ENCODE measurements at regions not wholly inside any gene's neighbourhood (a gene's known extent, or its start where the extent isn't known, plus 50 kb on each side); places are given as distances from the start of the nearest gene placed in this dataset.
"Not testable (repeated sequence)": the region's sequence is repeated elsewhere in the genome, so short reads cannot be mapped to it uniquely, and the experiment has no call there.

GRCh38 chr2:198293281-198293680 lies 488.9 kb downstream of the PLCL1 start:
- no peak overlapping the region for H3K4me3 ChIP-seq (ENCODE audit: insufficient read depth, low read depth, low read length, poor library complexity, severe bottlenecking)
- no peak for DNase-seq

GRCh38 chr2:198289811-198290210 lies 485.4 kb downstream of the PLCL1 start:
- H3K4me1 ChIP-seq (ENCODE audit: control insufficient read depth, insufficient read depth, low read length, poor library complexity, severe bottlenecking), result no peaks in the 10 kb centered on the region
- no peak overlapping the region for H3K4me3 ChIP-seq (ENCODE audit: insufficient read depth, low read depth, low read length, poor library complexity, severe bottlenecking)
- peaks cover 2% of the 10 kb centered on the region for H3K27me3 ChIP-seq (replicated peaks; ENCODE audit: control insufficient read depth, insufficient read depth, low read length, poor library complexity, severe bottlenecking)
- no peaks in the 10 kb centered on the region for H3K9me3 ChIP-seq (ENCODE audit: control insufficient read depth, low read length)
- H3K27ac ChIP-seq (ENCODE audit: insufficient read depth, low read length, poor library complexity, severe bottlenecking), result no peak overlapping the region
- no peak for DNase-seq
- H3K36me3 ChIP-seq (ENCODE audit: control insufficient read depth, insufficient read depth, low read length), result no peaks in the 10 kb centered on the region

More at GRCh38 chr2:198293281-198293680, 488.9 kb downstream of the PLCL1 start:
- Histone ChIP-seq H3K9me3 (ENCODE audit: control insufficient read depth, low read length) (no peaks in the 10 kb centered on the region), H3K27me3 (replicated peaks; ENCODE audit: control insufficient read depth, insufficient read depth, low read length, poor library complexity, severe bottlenecking) (peaks cover 4% of the 10 kb centered on the region), H3K4me1 (ENCODE audit: control insufficient read depth, insufficient read depth, low read length, poor library complexity, severe bottlenecking) (no peaks in the 10 kb centered on the region), H3K27ac (ENCODE audit: insufficient read depth, low read length, poor library complexity, severe bottlenecking) (no peak overlapping the region), H3K36me3 (ENCODE audit: control insufficient read depth, insufficient read depth, low read length) (no peaks in the 10 kb centered on the region)

- no peaks in the 10 kb centered on the region for H3K27me3 ChIP-seq (replicated peaks; ENCODE audit: control insufficient read depth, insufficient read depth, low read length, poor library complexity, severe bottlenecking)
- H3K4me1 ChIP-seq (ENCODE audit: control insufficient read depth, insufficient read depth, low read length, poor library complexity, severe bottlenecking), result no peaks in the 10 kb centered on the region
- no peak overlapping the region for H3K27ac ChIP-seq (ENCODE audit: insufficient read depth, low read length, poor library complexity, severe bottlenecking)
- H3K36me3 ChIP-seq (ENCODE audit: control insufficient read depth, insufficient read depth, low read length), result no peaks in the 10 kb centered on the region
- no peak overlapping the region for H3K4me3 ChIP-seq (ENCODE audit: insufficient read depth, low read depth, low read length, poor library complexity, severe bottlenecking)
- DNase-seq, result no peak
- no peaks in the 10 kb centered on the region for H3K9me3 ChIP-seq (ENCODE audit: control insufficient read depth, low read length)
These were observed 483.3 kb downstream of the PLCL1 start for GRCh38 chr2:198287706-198288105.

- no peaks in the 10 kb centered on the region for H3K9me3 ChIP-seq (ENCODE audit: control insufficient read depth, low read length)
- no peaks in the 10 kb centered on the region for H3K4me1 ChIP-seq (ENCODE audit: control insufficient read depth, insufficient read depth, low read length, poor library complexity, severe bottlenecking)
- no peaks in the 10 kb centered on the region for H3K36me3 ChIP-seq (ENCODE audit: control insufficient read depth, insufficient read depth, low read length)
- no peak overlapping the region for H3K4me3 ChIP-seq (ENCODE audit: insufficient read depth, low read depth, low read length, poor library complexity, severe bottlenecking)
- no peak for DNase-seq
- no peaks in the 10 kb centered on the region for H3K27me3 ChIP-seq (replicated peaks; ENCODE audit: control insufficient read depth, insufficient read depth, low read length, poor library complexity, severe bottlenecking)
- H3K27ac ChIP-seq (ENCODE audit: insufficient read depth, low read length, poor library complexity, severe bottlenecking), result no peak overlapping the region
These were observed 480.8 kb downstream of the PLCL1 start for GRCh38 chr2:198285216-198285615.

GRCh38 chr2:198283146-198283545 lies 478.8 kb downstream of the PLCL1 start:
- H3K4me3 ChIP-seq (ENCODE audit: insufficient read depth, low read depth, low read length, poor library complexity, severe bottlenecking), result no peak overlapping the region
- DNase-seq, result no peak

GRCh38 chr2:198282061-198282460 lies 477.7 kb downstream of the PLCL1 start:
- no peak overlapping the region for H3K27ac ChIP-seq (ENCODE audit: insufficient read depth, low read length, poor library complexity, severe bottlenecking)
- no peak for DNase-seq
- H3K4me3 ChIP-seq (ENCODE audit: insufficient read depth, low read depth, low read length, poor library complexity, severe bottlenecking), result no peak overlapping the region
- no peaks in the 10 kb centered on the region for H3K9me3 ChIP-seq (ENCODE audit: control insufficient read depth, low read length)
- no peaks in the 10 kb centered on the region for H3K4me1 ChIP-seq (ENCODE audit: control insufficient read depth, insufficient read depth, low read length, poor library complexity, severe bottlenecking)
- H3K36me3 ChIP-seq (ENCODE audit: control insufficient read depth, insufficient read depth, low read length), result no peaks in the 10 kb centered on the region
- no peaks in the 10 kb centered on the region for H3K27me3 ChIP-seq (replicated peaks; ENCODE audit: control insufficient read depth, insufficient read depth, low read length, poor library complexity, severe bottlenecking)

More at GRCh38 chr2:198283146-198283545, 478.8 kb downstream of the PLCL1 start:
- H3K4me1 ChIP-seq (ENCODE audit: control insufficient read depth, insufficient read depth, low read length, poor library complexity, severe bottlenecking), result no peaks in the 10 kb centered on the region
- no peaks in the 10 kb centered on the region for H3K9me3 ChIP-seq (ENCODE audit: control insufficient read depth, low read length)
- no peak overlapping the region for H3K27ac ChIP-seq (ENCODE audit: insufficient read depth, low read length, poor library complexity, severe bottlenecking)
- H3K27me3 ChIP-seq (replicated peaks; ENCODE audit: control insufficient read depth, insufficient read depth, low read length, poor library complexity, severe bottlenecking), result no peaks in the 10 kb centered on the region
- H3K36me3 ChIP-seq (ENCODE audit: control insufficient read depth, insufficient read depth, low read length), result no peaks in the 10 kb centered on the region

- no peak overlapping the region for H3K27ac ChIP-seq (ENCODE audit: insufficient read depth, low read length, poor library complexity, severe bottlenecking)
- no peaks in the 10 kb centered on the region for H3K36me3 ChIP-seq (ENCODE audit: control insufficient read depth, insufficient read depth, low read length)
- H3K4me1 ChIP-seq (ENCODE audit: control insufficient read depth, insufficient read depth, low read length, poor library complexity, severe bottlenecking), result no peaks in the 10 kb centered on the region
- no peaks in the 10 kb centered on the region for H3K9me3 ChIP-seq (ENCODE audit: control insufficient read depth, low read length)
- no peak for DNase-seq
- H3K27me3 ChIP-seq (replicated peaks; ENCODE audit: control insufficient read depth, insufficient read depth, low read length, poor library complexity, severe bottlenecking), result no peaks in the 10 kb centered on the region
- no peak overlapping the region for H3K4me3 ChIP-seq (ENCODE audit: insufficient read depth, low read depth, low read length, poor library complexity, severe bottlenecking)
These were observed 475.8 kb downstream of the PLCL1 start for GRCh38 chr2:198280145-198280544.

GRCh38 chr2:198279026-198279425 lies 474.6 kb downstream of the PLCL1 start:
- Histone ChIP-seq H3K27ac (ENCODE audit: insufficient read depth, low read length, poor library complexity, severe bottlenecking) (no peak overlapping the region), H3K36me3 (ENCODE audit: control insufficient read depth, insufficient read depth, low read length) (no peaks in the 10 kb centered on the region), H3K4me1 (ENCODE audit: control insufficient read depth, insufficient read depth, low read length, poor library complexity, severe bottlenecking) (no peaks in the 10 kb centered on the region), H3K9me3 (ENCODE audit: control insufficient read depth, low read length) (no peaks in the 10 kb centered on the region), H3K27me3 (replicated peaks; ENCODE audit: control insufficient read depth, insufficient read depth, low read length, poor library complexity, severe bottlenecking) (no peaks in the 10 kb centered on the region), H3K4me3 (ENCODE audit: insufficient read depth, low read depth, low read length, poor library complexity, severe bottlenecking) (no peak overlapping the region)
- DNase-seq, result no peak

- Histone ChIP-seq H3K4me1 (ENCODE audit: control insufficient read depth, insufficient read depth, low read length, poor library complexity, severe bottlenecking) (no peaks in the 10 kb centered on the region), H3K4me3 (ENCODE audit: insufficient read depth, low read depth, low read length, poor library complexity, severe bottlenecking) (no peak overlapping the region), H3K27ac (ENCODE audit: insufficient read depth, low read length, poor library complexity, severe bottlenecking) (no peak overlapping the region), H3K9me3 (ENCODE audit: control insufficient read depth, low read length) (no peaks in the 10 kb centered on the region), H3K36me3 (ENCODE audit: control insufficient read depth, insufficient read depth, low read length) (no peaks in the 10 kb centered on the region), H3K27me3 (replicated peaks; ENCODE audit: control insufficient read depth, insufficient read depth, low read length, poor library complexity, severe bottlenecking) (no peaks in the 10 kb centered on the region)
- no peak for DNase-seq
These were observed 472.8 kb downstream of the PLCL1 start for GRCh38 chr2:198277181-198277580.

GRCh38 chr2:198273660-198274059 lies 469.3 kb downstream of the PLCL1 start:
- Histone ChIP-seq H3K4me3 (ENCODE audit: insufficient read depth, low read depth, low read length, poor library complexity, severe bottlenecking) (no peak overlapping the region), H3K36me3 (ENCODE audit: control insufficient read depth, insufficient read depth, low read length) (no peaks in the 10 kb centered on the region), H3K4me1 (ENCODE audit: control insufficient read depth, insufficient read depth, low read length, poor library complexity, severe bottlenecking) (no peaks in the 10 kb centered on the region), H3K9me3 (ENCODE audit: control insufficient read depth, low read length) (no peaks in the 10 kb centered on the region), H3K27ac (ENCODE audit: insufficient read depth, low read length, poor library complexity, severe bottlenecking) (no peak overlapping the region), H3K27me3 (replicated peaks; ENCODE audit: control insufficient read depth, insufficient read depth, low read length, poor library complexity, severe bottlenecking) (no peaks in the 10 kb centered on the region)
- no peak for DNase-seq

GRCh38 chr2:198270157-198270556 lies 465.8 kb downstream of the PLCL1 start:
- not testable (repeated sequence) for H3K27me3 ChIP-seq (replicated peaks; ENCODE audit: control insufficient read depth, insufficient read depth, low read length, poor library complexity, severe bottlenecking); H3K9me3 ChIP-seq (ENCODE audit: control insufficient read depth, low read length); H3K4me1 ChIP-seq (ENCODE audit: control insufficient read depth, insufficient read depth, low read length, poor library complexity, severe bottlenecking); H3K27ac ChIP-seq (ENCODE audit: insufficient read depth, low read length, poor library complexity, severe bottlenecking); DNase-seq; H3K4me3 ChIP-seq (ENCODE audit: insufficient read depth, low read depth, low read length, poor library complexity, severe bottlenecking); H3K36me3 ChIP-seq (ENCODE audit: control insufficient read depth, insufficient read depth, low read length)

Data from effector memory CD4-positive, alpha-beta T cell (primary cell).